ENCODE measurements at regions not wholly inside any gene's neighbourhood (a gene's known extent, or its start where the extent isn't known, plus 50 kb on each side); places are given as distances from the start of the nearest gene placed in this dataset.

DNA sequence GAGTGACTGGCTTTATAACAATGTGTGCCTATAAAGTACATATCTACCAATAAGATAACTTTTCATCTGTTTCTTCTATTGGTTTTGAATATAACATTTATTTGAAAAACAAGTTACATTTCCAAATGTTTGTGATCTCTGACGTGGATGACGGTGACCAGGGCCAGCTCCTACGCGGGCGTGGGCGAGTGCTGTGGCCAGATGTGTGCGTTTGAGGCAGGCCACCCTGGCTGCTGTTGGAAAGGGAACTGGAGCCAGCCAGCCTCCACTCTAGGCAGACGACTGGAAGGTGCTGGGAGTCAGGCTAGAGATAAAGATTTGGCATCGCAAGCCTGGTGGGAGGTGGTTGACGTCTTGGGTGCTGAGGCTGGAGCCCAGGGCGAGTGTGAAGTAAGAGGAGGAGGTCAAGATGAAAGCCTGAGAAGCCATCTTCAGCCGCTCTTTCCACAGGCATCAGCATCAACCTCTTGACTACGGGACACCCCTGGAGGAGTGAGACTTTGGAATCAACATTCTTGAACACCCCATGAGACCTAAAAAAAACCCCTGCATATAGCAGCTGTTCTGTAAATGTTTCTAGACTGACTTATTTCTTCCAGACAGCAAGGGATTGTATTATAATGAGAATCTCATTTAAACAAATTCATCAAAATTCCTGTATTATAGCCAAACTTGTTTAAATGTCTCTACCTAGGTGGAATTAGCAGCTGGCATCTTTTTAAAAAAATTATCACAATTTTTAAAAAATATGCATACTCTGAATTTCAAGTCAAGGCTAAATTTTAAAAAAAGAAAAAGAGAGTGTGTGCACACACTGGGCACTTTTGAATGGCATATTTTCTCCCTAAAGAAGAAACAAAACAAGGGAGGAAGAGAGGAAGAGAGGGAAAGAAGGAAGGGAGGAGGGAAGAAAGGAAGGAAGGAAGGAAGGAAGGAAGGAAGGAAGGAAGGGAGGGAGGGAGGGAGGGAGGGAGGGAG lies 112.5 kb upstream of the SLC44A3 start:
- Mint-ChIP-seq H3K4me3 (ENCODE audit: low read depth, unreplicated experiment) (no peak overlapping the region), H3K4me1 (ENCODE audit: low read depth, unreplicated experiment) (peaks cover 14% of the 10 kb centered on the region), H3K27me3 (ENCODE audit: unreplicated experiment) (no peaks in the 10 kb centered on the region), H3K36me3 (ENCODE audit: insufficient read depth, unreplicated experiment) (no peaks in the 10 kb centered on the region), H3K9me3 (ENCODE audit: low read depth, unreplicated experiment) (peaks cover 2% of the 10 kb centered on the region), H3K27ac (ENCODE audit: unreplicated experiment) (no peak overlapping the region)
- intact Hi-C loops (cut with micrococcal nuclease; ENCODE audit: unreplicated experiment): no loop called here
- BruUV-seq (replicated peaks): no TSS peak
- DNase-seq: no peak
- CTCF ChIA-PET: no interaction called here
- TF ChIP-seq, protein P1, sequence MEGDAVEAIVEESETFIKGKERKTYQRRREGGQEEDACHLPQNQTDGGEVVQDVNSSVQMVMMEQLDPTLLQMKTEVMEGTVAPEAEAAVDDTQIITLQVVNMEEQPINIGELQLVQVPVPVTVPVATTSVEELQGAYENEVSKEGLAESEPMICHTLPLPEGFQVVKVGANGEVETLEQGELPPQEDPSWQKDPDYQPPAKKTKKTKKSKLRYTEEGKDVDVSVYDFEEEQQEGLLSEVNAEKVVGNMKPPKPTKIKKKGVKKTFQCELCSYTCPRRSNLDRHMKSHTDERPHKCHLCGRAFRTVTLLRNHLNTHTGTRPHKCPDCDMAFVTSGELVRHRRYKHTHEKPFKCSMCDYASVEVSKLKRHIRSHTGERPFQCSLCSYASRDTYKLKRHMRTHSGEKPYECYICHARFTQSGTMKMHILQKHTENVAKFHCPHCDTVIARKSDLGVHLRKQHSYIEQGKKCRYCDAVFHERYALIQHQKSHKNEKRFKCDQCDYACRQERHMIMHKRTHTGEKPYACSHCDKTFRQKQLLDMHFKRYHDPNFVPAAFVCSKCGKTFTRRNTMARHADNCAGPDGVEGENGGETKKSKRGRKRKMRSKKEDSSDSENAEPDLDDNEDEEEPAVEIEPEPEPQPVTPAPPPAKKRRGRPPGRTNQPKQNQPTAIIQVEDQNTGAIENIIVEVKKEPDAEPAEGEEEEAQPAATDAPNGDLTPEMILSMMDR (IDR thresholded peaks at IDR 0.05; ENCODE audit: unreplicated experiment): no peak

DNA sequence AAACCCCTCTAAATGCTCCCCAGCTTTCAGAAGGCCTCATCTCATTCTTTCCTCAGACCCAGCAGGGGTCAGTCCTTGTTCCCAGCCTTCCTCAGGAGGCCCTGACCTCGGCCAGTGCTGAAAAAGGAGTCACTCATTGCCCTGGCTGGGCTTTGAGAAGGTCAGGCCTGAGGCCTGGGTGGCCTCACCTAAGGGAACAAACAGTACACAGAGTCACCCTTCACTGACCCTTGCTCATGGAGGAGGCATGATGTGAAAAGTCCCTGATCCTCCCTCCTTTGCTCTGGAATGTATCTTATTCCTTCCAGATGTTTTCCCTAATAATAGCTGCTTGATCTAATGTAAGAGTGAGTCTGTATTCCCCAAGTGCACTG lies 117.7 kb upstream of the SLC44A3 start:
- peaks cover 35% of the 10 kb centered on the region for H3K4me1 Mint-ChIP-seq (ENCODE audit: low read depth, unreplicated experiment)

DNA sequence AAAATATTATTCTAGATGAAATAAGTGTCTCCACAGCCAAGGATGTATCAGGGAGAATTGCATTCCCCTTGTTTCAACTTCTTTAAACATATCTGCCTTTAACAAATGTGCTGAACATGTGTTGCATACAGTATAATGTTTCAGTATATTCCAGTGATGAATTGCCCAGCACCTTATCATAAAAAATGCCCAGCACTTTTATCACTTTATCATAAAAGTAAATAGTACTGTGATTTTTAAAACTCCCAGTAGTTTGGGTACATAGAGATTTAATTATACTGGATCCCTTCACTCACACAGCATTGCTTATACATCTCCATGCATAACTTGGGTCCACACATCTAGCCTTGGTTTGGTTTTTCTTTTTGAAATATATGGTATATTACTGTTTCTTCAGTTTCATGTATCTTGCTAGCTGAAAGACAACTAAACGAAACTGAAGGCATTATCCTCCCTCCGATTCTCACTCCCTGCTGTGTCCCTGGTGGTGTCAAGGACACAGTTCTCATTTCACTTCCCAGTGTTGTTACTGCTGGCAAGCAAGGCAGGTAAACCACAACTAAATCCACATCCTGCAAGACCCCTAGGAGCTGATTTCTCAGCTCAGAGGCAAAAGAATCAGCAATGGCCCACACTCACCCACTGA lies 118.2 kb upstream of the SLC44A3 start:
- Mint-ChIP-seq H3K36me3 (ENCODE audit: insufficient read depth, unreplicated experiment) (no peaks in the 10 kb centered on the region), H3K9me3 (ENCODE audit: low read depth, unreplicated experiment) (peaks cover 4% of the 10 kb centered on the region), H3K27ac (ENCODE audit: unreplicated experiment) (no peak overlapping the region), H3K4me3 (ENCODE audit: low read depth, unreplicated experiment) (no peak overlapping the region), H3K4me1 (ENCODE audit: low read depth, unreplicated experiment) (peaks cover 32% of the 10 kb centered on the region), H3K27me3 (ENCODE audit: unreplicated experiment) (no peaks in the 10 kb centered on the region)
- CTCF ChIA-PET: no interaction called here
- BruUV-seq (replicated peaks): no TSS peak
- intact Hi-C loops (cut with micrococcal nuclease; ENCODE audit: unreplicated experiment): no loop called here
- TF ChIP-seq, protein P1 (IDR thresholded peaks at IDR 0.05; ENCODE audit: unreplicated experiment): no peak
- no peak for DNase-seq

More for the DNA sequence above, 117.7 kb upstream of the SLC44A3 start:
- Mint-ChIP-seq H3K36me3 (ENCODE audit: insufficient read depth, unreplicated experiment) (no peaks in the 10 kb centered on the region), H3K27ac (ENCODE audit: unreplicated experiment) (no peak overlapping the region), H3K9me3 (ENCODE audit: low read depth, unreplicated experiment) (peaks cover 4% of the 10 kb centered on the region), H3K27me3 (ENCODE audit: unreplicated experiment) (no peaks in the 10 kb centered on the region), H3K4me3 (ENCODE audit: low read depth, unreplicated experiment) (no peak overlapping the region)
- TF ChIP-seq, protein P1 (IDR thresholded peaks at IDR 0.05; ENCODE audit: unreplicated experiment): no peak
- no peak for DNase-seq
- no TSS peak for BruUV-seq (replicated peaks)
- CTCF ChIA-PET: no interaction called here
- intact Hi-C loops (cut with micrococcal nuclease; ENCODE audit: unreplicated experiment): no loop called here

DNA sequence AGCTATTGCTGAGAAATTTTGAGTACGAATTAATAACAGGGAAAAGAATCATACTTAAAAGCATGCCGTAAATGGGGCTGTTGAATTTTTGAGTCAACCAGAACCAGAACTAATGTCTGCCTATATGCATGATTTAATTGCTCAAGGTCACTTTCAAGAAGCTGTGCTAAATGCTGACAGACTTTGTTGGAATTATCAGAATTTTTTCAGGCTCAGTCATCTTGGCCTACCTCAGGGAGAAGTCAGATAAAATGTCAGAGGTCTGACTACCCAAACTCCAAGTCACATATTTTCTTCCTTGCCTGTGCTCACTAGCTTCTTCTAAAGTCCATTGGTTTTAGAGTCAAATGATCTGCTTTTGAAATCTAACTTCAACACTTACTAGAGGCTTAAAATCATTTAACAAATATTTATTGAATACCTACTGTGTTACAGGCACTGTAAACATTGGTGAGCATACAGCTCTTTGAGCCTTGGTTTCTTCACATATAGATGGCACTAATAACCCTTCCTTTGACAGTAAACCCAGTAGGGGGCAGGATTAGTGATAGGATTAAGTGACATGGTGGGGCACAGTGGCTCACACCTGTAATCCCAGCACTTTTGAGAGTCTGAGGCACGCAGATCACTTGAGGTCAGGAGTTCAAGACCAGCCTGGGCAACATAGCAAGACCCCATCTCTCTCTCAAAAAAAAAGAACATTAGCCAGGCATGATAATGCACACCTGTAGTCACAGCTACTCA lies 121.2 kb upstream of the SLC44A3 start:
- TF ChIP-seq, protein P1 (IDR thresholded peaks at IDR 0.05; ENCODE audit: unreplicated experiment): no peak
- Mint-ChIP-seq H3K4me1 (ENCODE audit: low read depth, unreplicated experiment) (peaks cover 40% of the 10 kb centered on the region), H3K36me3 (ENCODE audit: insufficient read depth, unreplicated experiment) (no peaks in the 10 kb centered on the region), H3K27me3 (ENCODE audit: unreplicated experiment) (no peaks in the 10 kb centered on the region), H3K27ac (ENCODE audit: unreplicated experiment) (peak overlapping the region; percentile 35), H3K9me3 (ENCODE audit: low read depth, unreplicated experiment) (peaks cover 2% of the 10 kb centered on the region), H3K4me3 (ENCODE audit: low read depth, unreplicated experiment) (no peak overlapping the region)
- CTCF ChIA-PET: interaction anchor here (0.8 to 1.2 kb wide), 4 partner anchors 11 to 98 kb away, joined by 3 read pairs; no protein-coding TSS in a partner anchor
- no TSS peak for BruUV-seq (replicated peaks)
- intact Hi-C loops (cut with micrococcal nuclease; ENCODE audit: unreplicated experiment): no loop called here
- no peak for DNase-seq

Data from Calu3 (cell line).